HG03432 (cell line): ENCODE measurements at regions not wholly inside any gene's neighbourhood (a gene's known extent, or its start where the extent isn't known, plus 50 kb on each side); places are given as distances from the start of the nearest gene placed in this dataset.
"Not testable (repeated sequence)": the region's sequence is repeated elsewhere in the genome, so short reads cannot be mapped to it uniquely, and the experiment has no call there.

Experiments
- ATAC-seq: cut with Tn5 transposase; IDR thresholded peaks from one replicate; pipeline ENCODE4 v1.9.1; 2021; ENCODE audit warnings: mild to moderate bottlenecking, moderate library complexity; ENCODE audit not compliant: unreplicated experiment

DNA sequence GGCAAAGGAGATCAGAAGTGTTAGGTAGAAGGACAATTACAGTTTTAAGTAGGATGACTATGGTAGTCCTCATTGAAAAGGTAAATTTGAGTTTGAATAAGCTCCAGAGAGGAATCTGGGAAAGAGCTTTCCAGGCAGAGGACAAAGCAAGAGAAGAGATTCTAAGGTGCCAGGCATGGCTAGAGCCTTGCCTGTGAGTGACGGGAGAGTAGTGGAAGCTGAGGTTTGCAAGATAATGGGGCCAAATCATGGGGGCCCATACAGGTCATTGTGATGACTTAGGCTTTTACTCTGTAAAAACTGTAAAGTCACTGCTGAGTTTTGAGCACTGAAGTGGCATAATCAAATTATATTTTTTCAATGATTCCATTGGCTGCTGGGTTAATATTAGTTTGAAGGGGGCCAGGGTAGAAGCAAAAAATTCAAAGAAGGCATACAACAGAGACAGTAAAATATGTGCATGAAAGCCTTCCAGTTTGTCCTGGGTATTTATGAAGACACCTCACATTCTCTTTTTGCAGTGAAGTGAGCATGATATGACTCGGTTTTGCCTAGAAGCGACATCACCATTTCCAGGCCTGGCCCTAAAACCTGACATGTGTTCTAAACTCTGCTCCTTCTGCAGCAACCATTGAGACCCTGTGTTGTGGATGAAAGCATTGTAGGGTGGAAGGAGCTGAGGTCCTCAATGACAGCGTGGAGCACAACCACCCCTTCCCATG, 279.8 kb upstream of the TNC start:
- no peak for ATAC-seq

DNA sequence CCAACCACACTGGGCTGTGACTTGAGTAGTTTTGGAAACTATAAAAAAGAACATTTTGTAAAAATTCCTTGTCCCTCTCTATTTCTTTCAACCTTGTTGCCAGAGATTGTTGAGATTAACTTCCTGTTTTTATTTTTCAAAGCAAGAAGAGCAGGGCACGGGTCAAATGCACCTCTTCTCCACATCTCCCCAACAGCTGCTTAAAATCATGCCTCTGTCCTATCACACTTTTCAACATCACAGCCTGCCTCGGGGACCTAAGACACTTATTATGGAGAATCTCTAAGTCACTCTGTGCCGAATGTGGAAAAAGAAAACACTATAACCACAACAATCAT, 280.3 kb upstream of the TNC start:
- ATAC-seq = no peak

DNA sequence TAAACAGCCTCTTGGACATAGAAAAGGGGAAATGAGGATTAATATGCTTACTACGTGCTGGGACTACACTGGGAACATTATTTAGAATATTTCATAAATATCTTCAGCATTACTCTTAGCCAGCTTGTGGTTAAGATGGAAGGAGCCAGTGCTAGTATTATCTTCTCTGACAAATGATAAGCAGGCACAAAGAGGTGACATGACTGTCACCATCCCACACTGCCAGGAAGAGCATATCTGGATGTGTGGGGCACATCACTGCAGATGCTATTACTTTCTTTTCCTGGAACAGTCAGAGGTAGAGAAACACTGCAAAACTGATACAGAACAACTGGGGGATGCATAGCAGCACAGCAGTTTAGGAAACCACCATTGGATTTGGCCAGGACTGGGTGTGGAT, 281.0 kb upstream of the TNC start:
- no peak for ATAC-seq

DNA sequence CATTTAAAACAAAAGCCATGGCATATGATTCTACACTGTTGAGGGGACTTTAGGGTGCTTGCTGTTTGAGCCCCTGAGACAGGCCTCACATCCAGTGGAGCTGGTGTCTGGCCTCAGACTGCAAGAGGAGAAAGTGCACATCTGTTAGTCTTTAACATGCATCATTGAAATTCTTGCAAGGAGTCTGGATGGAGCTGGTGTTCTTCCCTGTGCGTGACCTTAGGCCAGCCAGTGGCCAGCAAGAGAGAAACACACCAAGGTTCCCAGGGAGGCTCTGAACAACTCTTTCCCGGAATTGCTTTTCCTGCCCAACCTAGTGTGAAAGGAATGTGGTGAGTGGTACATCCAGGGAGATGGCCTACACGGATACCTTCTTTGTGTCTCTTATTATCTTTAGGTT, 282.8 kb upstream of the TNC start:
- no peak for ATAC-seq

DNA sequence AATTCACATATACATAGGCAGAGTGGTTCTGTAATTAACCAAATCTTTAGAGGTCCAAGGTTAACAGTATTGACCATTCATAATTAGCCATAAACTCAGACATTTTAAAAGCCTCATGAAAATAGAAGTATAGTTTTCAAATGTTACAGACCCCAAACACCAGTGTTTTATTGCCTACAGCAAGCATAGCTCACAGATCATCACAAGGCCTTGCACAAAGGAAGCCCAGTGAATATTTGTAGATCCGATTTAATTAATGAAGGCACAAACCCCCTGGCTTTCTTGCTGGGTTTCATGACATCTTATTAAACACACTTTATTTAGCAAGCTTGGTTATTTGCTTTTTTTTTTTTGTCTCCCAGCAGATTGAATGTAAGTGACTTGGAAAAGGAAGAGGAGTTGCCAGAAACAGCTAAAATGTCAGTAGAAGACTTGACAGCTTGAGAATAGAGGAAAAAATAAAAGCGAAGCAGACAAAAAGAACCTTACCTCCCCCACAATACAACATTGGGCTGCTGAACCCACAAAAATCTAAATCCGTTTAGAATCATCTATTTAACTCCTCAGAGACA, 283.9 kb upstream of the TNC start:
- no peak for ATAC-seq

- no peak for ATAC-seq
Measured at GRCh38 chr9:115403753-115404152, 285.8 kb upstream of the TNC start.

DNA sequence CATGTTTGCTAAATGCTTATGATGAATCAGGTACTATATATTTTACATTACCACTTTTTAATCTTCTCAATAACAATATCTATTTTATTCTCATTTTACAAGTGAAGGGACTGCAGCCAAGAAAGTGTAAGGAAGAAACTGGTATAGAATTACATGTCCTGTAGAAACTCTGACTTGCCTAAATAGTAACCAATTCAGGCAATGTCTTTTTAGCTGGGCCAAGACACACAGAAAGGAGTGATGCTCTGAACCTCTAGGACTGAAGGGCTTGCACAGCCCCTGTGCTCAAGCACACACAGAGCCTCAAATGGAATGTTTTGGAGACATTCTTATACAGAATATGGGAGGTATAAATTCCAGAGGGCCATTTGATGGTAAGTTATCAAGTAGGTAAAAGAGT, 286.4 kb upstream of the TNC start:
- ATAC-seq = no peak

- ATAC-seq = no peak
Measured at GRCh38 chr9:115411516-115411915, 293.6 kb upstream of the TNC start.

- no peak for ATAC-seq
Measured at GRCh38 chr9:115411993-115412452, 294.1 kb upstream of the TNC start.

- ATAC-seq = no peak
Measured at GRCh38 chr9:115412656-115413055, 294.7 kb upstream of the TNC start.

DNA sequence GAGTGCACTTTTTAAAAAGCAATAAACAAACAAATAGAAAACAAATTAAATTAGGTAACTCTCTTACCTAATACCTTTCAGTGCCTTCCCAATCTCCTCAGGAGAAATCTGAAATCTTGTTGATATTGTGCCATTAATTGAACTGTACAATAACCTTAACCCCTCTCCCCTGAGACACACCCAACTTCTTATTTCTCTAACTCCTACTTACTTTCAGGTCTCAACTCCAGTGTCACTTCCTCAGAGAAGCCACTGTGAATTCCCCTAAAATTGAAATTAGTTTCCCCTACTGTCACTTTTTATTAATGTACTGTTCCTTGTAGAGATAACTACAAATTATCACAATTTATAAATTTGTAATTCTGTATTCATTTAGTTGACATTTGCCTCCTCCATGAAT, 295.3 kb upstream of the TNC start:
- peak; percentile 52 for ATAC-seq

GRCh38 chr9:115413766-115414382, 295.9 kb upstream of the TNC start:
- ATAC-seq = no peak

GRCh38 chr9:115414561-115414960, 296.6 kb upstream of the TNC start:
- no peak for ATAC-seq

GRCh38 chr9:115415450-115415849, 297.5 kb upstream of the TNC start:
- no peak for ATAC-seq

DNA sequence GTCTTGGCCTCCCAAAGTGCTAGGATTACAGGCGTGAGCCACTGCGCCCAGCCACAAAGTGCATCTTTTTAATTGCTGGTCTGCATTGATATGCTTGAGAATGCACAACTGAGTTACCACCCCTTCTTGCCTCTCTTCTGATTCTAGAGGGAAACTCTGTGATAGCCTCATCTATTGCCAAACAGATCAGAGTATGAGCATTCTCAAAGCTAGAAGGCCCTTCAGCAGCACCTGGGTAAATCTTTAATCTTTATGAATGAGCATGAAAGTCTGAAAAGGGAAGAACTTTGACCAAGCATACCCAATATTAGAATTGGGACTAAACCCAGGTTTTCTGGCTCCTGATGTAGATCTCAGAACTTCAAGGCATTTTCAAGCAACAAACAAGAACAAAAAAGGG, 298.3 kb upstream of the TNC start:
- ATAC-seq = peak; percentile 75

DNA sequence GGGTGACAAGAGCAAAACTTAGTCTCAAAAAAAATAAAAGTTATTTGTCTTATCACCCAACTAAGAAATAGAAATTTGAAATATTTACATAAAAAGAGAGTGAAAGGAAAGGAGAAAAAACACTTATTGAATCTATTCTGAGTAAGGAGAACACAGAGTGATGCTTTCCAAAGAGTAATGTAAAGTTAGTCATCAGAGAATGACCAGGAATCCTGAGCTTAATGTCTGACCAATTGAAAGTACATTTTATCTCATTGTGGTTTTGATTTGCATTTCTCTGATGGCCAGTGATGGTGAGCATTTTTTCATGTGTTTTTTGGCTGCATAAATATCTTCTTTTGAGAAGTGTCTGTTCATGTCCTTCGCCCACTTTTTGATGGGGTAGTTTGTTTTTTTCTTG, 300.2 kb upstream of the TNC start:
- not testable (repeated sequence) for ATAC-seq

DNA sequence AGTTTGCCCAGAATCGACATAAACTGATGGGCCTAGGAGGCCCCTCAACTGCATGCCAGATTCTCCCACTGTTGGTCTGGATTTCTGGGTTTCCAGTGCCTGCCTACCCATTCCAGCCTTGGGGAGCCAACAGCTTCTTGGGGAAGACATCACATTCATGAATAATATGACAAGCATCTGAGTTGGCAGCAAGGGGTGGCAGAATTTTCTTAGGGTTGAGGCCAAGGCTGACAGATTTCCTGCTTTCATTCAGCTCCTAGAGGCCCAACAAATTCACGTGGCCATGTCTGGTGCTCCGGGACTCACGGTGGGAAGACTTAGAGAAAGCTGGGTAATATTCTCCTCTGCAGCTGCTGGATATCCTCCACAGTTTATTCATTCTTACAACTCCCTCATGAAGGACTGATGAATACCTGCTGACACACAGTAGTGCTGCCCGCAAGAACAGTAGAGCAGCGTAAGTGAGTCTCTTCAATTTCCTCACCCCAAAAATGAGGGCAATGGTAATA, 305.0 kb upstream of the TNC start:
- no peak for ATAC-seq

- no peak for ATAC-seq
Measured at GRCh38 chr9:115423646-115424045, 305.7 kb upstream of the TNC start.

DNA sequence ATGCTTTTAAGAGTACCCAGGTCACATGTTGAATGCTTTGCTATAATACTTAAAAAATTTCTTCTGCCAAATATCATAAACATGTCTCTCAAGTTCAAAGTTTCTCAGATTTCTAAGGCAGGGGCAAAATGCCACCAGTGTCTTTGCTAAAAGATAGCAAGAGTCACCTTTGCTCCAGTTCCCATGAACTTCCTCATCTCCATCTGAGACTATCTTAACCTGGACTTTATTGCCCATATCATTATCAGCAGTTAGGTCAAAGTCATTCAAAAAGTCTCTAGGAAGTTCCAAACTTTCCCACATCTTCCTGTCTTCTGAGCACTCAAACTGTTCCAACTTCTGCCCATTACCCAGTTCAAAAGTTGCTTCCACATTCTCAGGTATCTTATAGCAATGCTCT, 307.6 kb upstream of the TNC start:
- no peak for ATAC-seq

DNA sequence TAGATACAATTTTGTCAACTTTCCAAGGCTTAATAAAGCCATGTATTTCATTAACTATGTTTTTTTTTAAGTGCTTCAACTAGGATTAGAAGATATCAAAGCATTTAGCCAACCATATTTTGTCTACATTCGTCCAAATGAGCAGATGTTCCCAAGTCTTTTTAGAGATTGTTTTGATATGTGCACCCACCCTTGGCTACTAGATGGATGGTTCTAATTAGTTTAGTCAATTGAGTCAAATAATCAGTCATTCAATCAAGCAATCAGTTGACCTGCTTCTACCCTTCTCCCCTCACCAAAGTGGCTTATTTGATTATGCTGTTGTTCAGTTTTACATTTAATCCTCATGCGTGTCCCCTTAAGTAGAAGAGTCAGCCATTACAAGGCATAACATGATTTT, 319.5 kb upstream of the TNC start:
- no peak for ATAC-seq

DNA sequence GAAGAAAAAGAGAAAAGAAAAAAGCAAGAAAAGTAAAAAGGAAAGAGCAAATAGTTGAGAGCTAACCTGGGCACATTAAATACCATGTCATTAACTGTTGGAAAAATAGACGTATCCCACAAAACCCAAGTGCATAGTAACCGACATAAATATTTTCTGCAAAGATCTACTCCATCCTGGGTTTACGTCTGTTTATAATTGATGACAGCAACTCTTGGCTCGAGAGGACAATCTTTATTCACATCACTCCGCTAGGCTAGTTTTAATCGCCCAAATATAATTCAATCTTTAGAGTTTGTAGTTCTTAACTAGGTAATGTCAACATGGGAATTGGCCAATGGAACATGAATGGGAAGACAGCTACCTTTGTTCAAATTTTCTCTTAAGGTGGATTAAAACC, 321.7 kb upstream of the TNC start:
- ATAC-seq = no peak

DNA sequence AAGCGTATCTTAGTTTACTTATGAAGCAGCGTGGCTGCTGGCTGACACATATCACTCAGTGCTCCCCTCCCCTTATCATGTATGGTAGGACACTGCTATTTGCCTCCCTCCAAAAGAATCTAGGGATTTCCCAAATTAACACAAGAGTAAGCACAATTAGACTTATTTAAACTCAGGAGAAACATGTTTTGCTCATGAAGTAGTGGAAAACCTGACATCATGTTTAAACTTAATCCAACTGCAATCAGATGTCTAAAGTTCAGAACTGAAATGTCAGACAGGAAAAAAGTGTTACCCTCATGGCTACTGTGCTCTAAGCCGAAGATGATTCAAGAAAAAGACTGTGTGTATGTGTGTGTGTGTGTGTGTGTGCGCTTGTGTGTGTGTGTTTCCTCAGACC, 324.1 kb upstream of the TNC start:
- ATAC-seq = no peak
